B cell (primary cell): ENCODE measurements at regions not wholly inside any gene's neighbourhood (a gene's known extent, or its start where the extent isn't known, plus 50 kb on each side); places are given as distances from the start of the nearest gene placed in this dataset.

ENCODE experiments used
- ATAC-seq: fragments of 200-7000 bp; cut with Tn5 transposase; one replicate; pipeline ENCODE4 v1.10.0; 2021; ENCODE audit warnings: low read depth, mild to moderate bottlenecking, moderate number of reproducible peaks, moderate library complexity
- CTCF ChIA-PET: fragments of 350-600 bp; sonication (Branson Sonifier 250); formaldehyde crosslinking; loops from one replicate; lab custom pipeline; 2021; ENCODE audit warnings: antibody characterized with exemption, inconsistent platforms; lab: Charles Lee
- POLR2A ChIA-PET: fragments of 350-600 bp; sonication (Branson Sonifier 250); formaldehyde crosslinking; loops from one replicate; lab custom pipeline; 2021; ENCODE audit warnings: antibody characterized with exemption; lab: Charles Lee
- DNase-seq: peaks from one replicate; pipeline ENCODE4 v3.0.0; 2013
- H2AFZ ChIP-seq: 2 replicates; pipeline ENCODE4 v1.6.1; 2012; ENCODE audit warnings: mild to moderate bottlenecking, low read depth, low read length; ENCODE audit not compliant: insufficient read depth, poor library complexity, severe bottlenecking
- H3K27ac ChIP-seq, 2 donors: 1 replicate in 1 of 2; 2 replicates in 1 of 2; pipeline ENCODE4 v1.5.1; 2012 to 2013; ENCODE audit warnings: low read length in 2 of 2, mild to moderate bottlenecking in 2 of 2, moderate library complexity in 1 of 2
- H3K27me3 ChIP-seq, 4 experiments: fragments of 200-600 bp in 1 of 4; sonication (generic) in 1 of 4; replicated peaks in 1 of 4; 1 replicate in 2 of 4; 2 replicates in 2 of 4; pipeline versions ENCODE4 v1.6.1 to v1.7.0; 2013 to 2016; ENCODE audit warnings: low read length in 3 of 4, mild to moderate bottlenecking in 2 of 4, mixed read lengths in 1 of 4, moderate library complexity in 1 of 4; ENCODE audit not compliant: insufficient read depth in 4 of 4, control insufficient read depth in 3 of 4; ENCODE audit errors: control extremely low read depth in 1 of 4
- H3K36me3 ChIP-seq, 2 experiments: replicated peaks in 1 of 2; 1 replicate in 1 of 2; 2 replicates in 1 of 2; pipeline versions ENCODE4 v1.6.1 to v1.7.1; 2013; ENCODE audit warnings: low read length in 1 of 2; ENCODE audit not compliant: insufficient read depth in 2 of 2, control insufficient read depth in 1 of 2; ENCODE audit errors: control extremely low read depth in 1 of 2, extremely low read depth in 1 of 2
- H3K4me1 ChIP-seq, 2 donors: fragments of 200-600 bp in 1 of 2; sonication (generic) in 1 of 2; 1 replicate in 1 of 2; 2 replicates in 1 of 2; pipeline versions ENCODE4 v1.5.1 to v1.6.1; 2013 to 2017; ENCODE audit warnings: low read length in 2 of 2; ENCODE audit not compliant: control insufficient read depth in 2 of 2, insufficient read depth in 2 of 2
- H3K4me2 ChIP-seq: replicated peaks from 2 replicates; pipeline ENCODE3; 2012; ENCODE audit warnings: mild to moderate bottlenecking, low read depth, low read length; ENCODE audit not compliant: poor library complexity, severe bottlenecking
- H3K4me3 ChIP-seq, 5 experiments: fragments of 200-600 bp in 1 of 5; sonication (generic) in 1 of 5; 1 replicate in 3 of 5; 2 replicates in 2 of 5; pipeline versions ENCODE4 v1.5.1 to v1.7.0; 2011 to 2016; ENCODE audit warnings: low read length in 4 of 5, mild to moderate bottlenecking in 4 of 5, low read depth in 2 of 5, control low read depth in 1 of 5, moderate library complexity in 1 of 5; ENCODE audit not compliant: insufficient read depth in 1 of 5; ENCODE audit errors: control extremely low read depth in 1 of 5, extremely low read depth in 1 of 5
- H3K79me2 ChIP-seq: fragments of 200-600 bp; sonication (generic); one replicate; pipeline ENCODE4 v1.6.0; 2016; ENCODE audit warnings: low read length; ENCODE audit not compliant: control insufficient read depth, insufficient read depth
- H3K9ac ChIP-seq: fragments of 200-600 bp; sonication (generic); 2 replicates; pipeline ENCODE4 v1.6.1; 2017; ENCODE audit warnings: mild to moderate bottlenecking, low read length, moderate library complexity
- H3K9me3 ChIP-seq, 3 donors: one replicate each; pipeline versions ENCODE4 v1.6.1 to v1.7.1; 2013; ENCODE audit warnings: low read length in 2 of 3; ENCODE audit not compliant: control insufficient read depth in 2 of 3, insufficient read depth in 1 of 3; ENCODE audit errors: control extremely low read depth in 1 of 3
- H4K20me1 ChIP-seq: 2 replicates; pipeline ENCODE4 v1.6.0; 2012; ENCODE audit warnings: mild to moderate bottlenecking, low read length; ENCODE audit not compliant: insufficient read depth, control insufficient read depth, poor library complexity, severe bottlenecking
- H3K27ac Mint-ChIP-seq: one replicate; pipeline ENCODE4 v1.8.0; 2021; ENCODE audit warnings: mixed read lengths
- H3K27me3 Mint-ChIP-seq: one replicate; pipeline ENCODE4 v1.8.0; 2021; ENCODE audit warnings: mixed read lengths
- H3K4me1 Mint-ChIP-seq: one replicate; pipeline ENCODE4 v1.8.0; 2021; ENCODE audit warnings: mixed read lengths
- H3K4me3 Mint-ChIP-seq: one replicate; pipeline ENCODE4 v1.8.0; 2021; ENCODE audit warnings: mixed read lengths
- H3K9me3 Mint-ChIP-seq: one replicate; pipeline ENCODE4 v1.8.0; 2022; ENCODE audit warnings: mixed read lengths; ENCODE audit not compliant: insufficient read depth
- EZH2 ChIP-seq: IDR thresholded peaks from 2 replicates; pipeline ENCODE4 v1.6.1; 2012; ENCODE audit warnings: borderline replicate concordance, low read depth, mild to moderate bottlenecking, moderate library complexity, low read length; ENCODE audit not compliant: insufficient read depth, poor library complexity, severe bottlenecking
- WGBS: methylation state at CpG from one replicate; pipeline ENCODE4 v1.1.5; 2013; ENCODE audit warnings: missing lambda C conversion rate; ENCODE audit not compliant: insufficient coverage; 5-methylcytosine and 5-hydroxymethylcytosine counted together
- intact Hi-C: fragments of 100-400 bp; cut with micrococcal nuclease; formaldehyde crosslinking; loops from one replicate; pipeline ENCODE4 v1.10.0; 2022
- TF ChIP-seq, protein P1 (sequence below): fragments of 200-600 bp; IDR thresholded peaks from one replicate; pipeline ENCODE4 v1.8.0; 2022; ENCODE audit warnings: antibody characterized with exemption, mild to moderate bottlenecking

DNA sequence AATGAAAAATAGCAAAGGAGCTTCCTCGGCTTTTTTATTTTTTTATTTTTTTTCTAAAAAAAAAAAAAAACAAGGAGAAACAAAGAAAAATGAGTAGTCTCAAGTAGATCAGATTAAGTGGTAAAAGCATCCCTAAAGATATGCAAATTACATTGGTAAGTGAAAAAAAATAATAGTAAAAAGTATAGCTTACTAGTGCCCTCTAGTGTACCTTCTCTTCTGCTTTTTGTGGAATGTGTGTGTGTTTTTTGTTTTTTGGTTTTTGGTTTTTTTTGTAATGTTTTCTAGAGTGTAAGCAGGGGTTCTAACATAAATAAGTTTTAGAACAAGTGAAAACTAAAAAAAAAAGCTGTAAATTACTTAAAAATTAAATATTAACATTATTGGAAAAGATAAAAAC, 1062.0 kb downstream of the HACE1 start:
- H3K9me3 ChIP-seq: peaks cover 0 to 6% (median 0%) of the 10 kb centered on the region in 3 donors
- no peak overlapping the region for H3K9ac ChIP-seq
- H3K4me1 ChIP-seq: no peaks in the 10 kb centered on the region
- intact Hi-C loops: no loop called here
- H3K4me3 Mint-ChIP-seq: no peak overlapping the region
- WGBS: no CpG with 5 or more reads among the region's 1 CpG
- no peak overlapping the region for H3K4me3 ChIP-seq
- POLR2A ChIA-PET: no interaction called here
- no peak overlapping the region for H2AFZ ChIP-seq
- DNase-seq: no peak
- H3K27me3 ChIP-seq: no peaks in the 10 kb centered on the region
- no peaks in the 10 kb centered on the region for H3K4me1 Mint-ChIP-seq
- TF ChIP-seq, protein P1, sequence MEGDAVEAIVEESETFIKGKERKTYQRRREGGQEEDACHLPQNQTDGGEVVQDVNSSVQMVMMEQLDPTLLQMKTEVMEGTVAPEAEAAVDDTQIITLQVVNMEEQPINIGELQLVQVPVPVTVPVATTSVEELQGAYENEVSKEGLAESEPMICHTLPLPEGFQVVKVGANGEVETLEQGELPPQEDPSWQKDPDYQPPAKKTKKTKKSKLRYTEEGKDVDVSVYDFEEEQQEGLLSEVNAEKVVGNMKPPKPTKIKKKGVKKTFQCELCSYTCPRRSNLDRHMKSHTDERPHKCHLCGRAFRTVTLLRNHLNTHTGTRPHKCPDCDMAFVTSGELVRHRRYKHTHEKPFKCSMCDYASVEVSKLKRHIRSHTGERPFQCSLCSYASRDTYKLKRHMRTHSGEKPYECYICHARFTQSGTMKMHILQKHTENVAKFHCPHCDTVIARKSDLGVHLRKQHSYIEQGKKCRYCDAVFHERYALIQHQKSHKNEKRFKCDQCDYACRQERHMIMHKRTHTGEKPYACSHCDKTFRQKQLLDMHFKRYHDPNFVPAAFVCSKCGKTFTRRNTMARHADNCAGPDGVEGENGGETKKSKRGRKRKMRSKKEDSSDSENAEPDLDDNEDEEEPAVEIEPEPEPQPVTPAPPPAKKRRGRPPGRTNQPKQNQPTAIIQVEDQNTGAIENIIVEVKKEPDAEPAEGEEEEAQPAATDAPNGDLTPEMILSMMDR: no peak
- H3K79me2 ChIP-seq: no peaks in the 10 kb centered on the region
- no peaks in the 10 kb centered on the region for H4K20me1 ChIP-seq
- H3K36me3 ChIP-seq: no peaks in the 10 kb centered on the region
- H3K4me2 ChIP-seq: no peak overlapping the region
- no peak for ATAC-seq
- no peak overlapping the region for H3K27ac ChIP-seq
- H3K27me3 Mint-ChIP-seq: no peaks in the 10 kb centered on the region
- peaks cover 4% of the 10 kb centered on the region for H3K9me3 Mint-ChIP-seq
- no peak overlapping the region for H3K27ac Mint-ChIP-seq
- CTCF ChIA-PET: no interaction called here

DNA sequence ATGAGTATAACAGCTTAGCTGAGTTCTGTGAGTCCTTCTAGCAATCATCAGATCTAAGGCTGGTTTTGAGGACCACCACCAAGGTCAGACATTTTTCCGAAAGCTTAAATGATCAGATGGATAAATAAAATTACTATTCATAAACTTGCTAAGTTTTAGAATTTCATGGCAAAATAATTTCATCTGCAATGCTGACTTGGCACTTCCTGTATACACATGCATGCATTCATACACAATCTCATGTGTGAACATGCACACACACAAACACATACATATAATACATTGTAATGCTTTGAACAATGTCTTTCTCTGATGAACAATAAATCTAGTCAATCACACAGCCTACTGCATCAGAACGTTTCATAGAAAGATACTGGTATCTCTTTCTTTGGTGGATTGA, 1068.3 kb downstream of the HACE1 start:
- Histone ChIP-seq H3K36me3 (no peaks in the 10 kb centered on the region), H2AFZ (no peak overlapping the region), H4K20me1 (no peaks in the 10 kb centered on the region), H3K4me3 (no peak overlapping the region), H3K27me3 (no peaks in the 10 kb centered on the region), H3K27ac (no peak overlapping the region), H3K79me2 (no peaks in the 10 kb centered on the region), H3K4me2 (no peak overlapping the region), H3K4me1 (no peaks in the 10 kb centered on the region), H3K9me3 (no peaks in the 10 kb centered on the region), H3K9ac (no peak overlapping the region)
- Mint-ChIP-seq H3K9me3 (peaks cover 4% of the 10 kb centered on the region), H3K27ac (no peak overlapping the region), H3K4me1 (no peaks in the 10 kb centered on the region), H3K27me3 (no peaks in the 10 kb centered on the region), H3K4me3 (no peak overlapping the region)
- no peak for DNase-seq
- CTCF ChIA-PET: no interaction called here
- TF ChIP-seq, protein P1: no peak
- TF ChIP-seq EZH2: no peak
- intact Hi-C loops: no loop called here
- POLR2A ChIA-PET: no interaction called here
- WGBS: no CpG with 5 or more reads among the region's 2 CpGs
- no peak for ATAC-seq
